ENCODE measurements at regions not wholly inside any gene's neighbourhood (a gene's known extent, or its start where the extent isn't known, plus 50 kb on each side); places are given as distances from the start of the nearest gene placed in this dataset.
"Not testable (repeated sequence)": the region's sequence is repeated elsewhere in the genome, so short reads cannot be mapped to it uniquely, and the experiment has no call there.

- no peak for DNase-seq (ENCODE audit: low spot score)
These were observed 1147.9 kb downstream of the UQCRFS1 start for GRCh38 chr19:28065026-28065425.

- no peak for DNase-seq (ENCODE audit: low spot score)
These were observed 1149.2 kb downstream of the UQCRFS1 start for GRCh38 chr19:28063702-28064101.

DNA sequence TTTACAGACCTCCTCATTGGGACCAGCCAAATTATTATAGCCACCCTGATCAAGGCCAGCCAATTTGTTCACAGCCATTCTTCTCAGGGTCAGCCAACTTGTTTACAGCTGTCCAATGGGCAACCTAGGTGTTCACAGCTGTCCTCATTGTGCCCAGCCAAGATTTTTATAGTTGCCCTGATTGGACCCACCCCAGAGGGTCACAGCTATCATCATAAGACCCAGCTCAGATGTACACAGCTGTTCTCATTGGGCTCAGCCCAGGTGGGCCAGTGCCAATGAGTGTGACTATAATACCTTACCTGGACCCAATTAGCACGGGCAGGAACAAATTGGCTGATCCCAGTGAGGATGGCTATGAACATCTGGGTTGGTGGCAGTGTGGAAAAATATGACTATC is 1151.8 kb downstream of the UQCRFS1 start:
- DNase-seq (ENCODE audit: low spot score): no peak

DNA sequence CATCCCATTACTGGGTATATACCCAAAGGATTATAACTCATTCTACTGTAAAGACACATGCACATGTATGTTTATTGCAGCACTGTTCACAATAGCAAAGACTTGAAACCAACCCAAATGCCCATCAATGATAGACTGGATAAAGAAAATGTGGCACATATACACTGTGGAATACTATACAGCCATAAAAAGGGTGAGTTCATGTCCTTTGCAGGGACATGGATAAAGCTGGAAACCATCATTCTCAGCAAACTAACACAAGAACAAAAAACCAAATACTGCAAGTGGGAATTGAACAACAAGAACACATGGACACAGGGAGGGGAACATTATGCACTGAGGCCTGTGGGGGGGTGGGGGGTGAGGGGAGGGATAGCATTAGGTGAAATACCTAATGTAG is 1155.9 kb downstream of the UQCRFS1 start:
- DNase-seq (ENCODE audit: low spot score): not testable (repeated sequence)

- DNase-seq (ENCODE audit: low spot score): no peak
These were observed 1161.9 kb downstream of the UQCRFS1 start for GRCh38 chr19:28051047-28051446.

DNA sequence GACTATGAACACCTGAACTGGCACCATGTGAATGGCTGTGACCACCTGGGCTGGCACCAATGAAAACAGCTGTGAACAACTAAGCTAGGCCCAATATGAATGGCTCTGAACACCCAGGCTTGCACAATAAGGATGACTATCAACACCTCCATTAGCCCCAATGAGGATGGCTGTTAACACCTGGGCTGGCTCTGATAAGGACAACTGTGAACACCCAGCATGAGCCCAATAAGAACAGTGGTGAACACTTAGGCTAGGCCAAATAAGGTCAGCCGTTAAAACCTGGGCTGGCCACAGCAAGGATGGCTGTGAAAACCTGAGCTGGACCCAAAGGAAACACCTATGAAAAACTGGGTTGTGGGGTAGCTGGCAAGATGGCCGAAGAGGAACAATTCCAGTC is 1163.1 kb downstream of the UQCRFS1 start:
- no peak for DNase-seq (ENCODE audit: low spot score)

GRCh38 chr19:28046932-28047331 is 1166.0 kb downstream of the UQCRFS1 start:
- DNase-seq (ENCODE audit: low spot score): no peak

GRCh38 chr19:28045621-28046020 is 1167.3 kb downstream of the UQCRFS1 start:
- no peak for DNase-seq (ENCODE audit: low spot score)

- DNase-seq (ENCODE audit: low spot score): no peak
These were observed 1168.5 kb downstream of the UQCRFS1 start for GRCh38 chr19:28044477-28044876.

DNA sequence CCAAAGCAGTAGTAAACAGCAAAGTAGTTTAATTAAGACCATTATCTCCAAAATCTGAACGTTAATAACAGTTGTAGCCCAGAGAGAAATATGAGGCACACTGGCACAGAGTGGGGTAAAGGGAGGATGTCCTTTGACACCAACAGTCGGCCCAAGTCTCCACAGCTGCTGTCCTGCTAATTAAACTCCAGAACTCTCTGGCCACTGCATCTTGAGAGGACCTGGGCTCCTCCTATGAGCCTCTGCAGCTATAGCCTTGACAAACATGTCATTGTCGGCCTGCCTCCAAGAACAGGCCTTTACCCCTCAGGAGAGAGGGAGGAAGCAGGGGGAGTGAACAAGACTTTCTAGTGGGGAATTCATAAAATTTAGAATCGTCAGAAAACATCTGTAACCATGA is 1170.4 kb downstream of the UQCRFS1 start:
- DNase-seq (ENCODE audit: low spot score): no peak

GRCh38 chr19:28039677-28040381 is 1173.1 kb downstream of the UQCRFS1 start:
- no peak for DNase-seq (ENCODE audit: low spot score)

- no peak for DNase-seq (ENCODE audit: low spot score)
These were observed 1175.8 kb downstream of the UQCRFS1 start for GRCh38 chr19:28037186-28037585.

DNA sequence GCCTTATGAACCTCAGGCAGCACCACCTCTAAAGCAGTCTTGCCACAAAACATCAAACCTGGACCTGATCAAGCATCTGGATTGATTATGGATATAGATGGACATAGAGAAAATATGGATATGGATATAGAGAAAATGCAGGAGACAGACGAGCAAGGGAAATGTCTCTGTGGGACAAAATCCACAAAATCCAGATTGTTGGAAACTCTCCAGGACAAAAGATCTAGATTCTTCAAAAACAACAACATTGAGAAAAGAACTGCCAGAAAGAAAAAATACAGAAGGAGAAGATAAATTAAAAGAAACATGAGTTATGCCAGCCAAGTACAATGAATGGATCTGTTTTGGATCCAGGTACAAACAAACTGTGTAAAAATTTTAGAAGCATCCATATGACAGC is 1176.5 kb downstream of the UQCRFS1 start:
- DNase-seq (ENCODE audit: low spot score): no peak

- no peak for DNase-seq (ENCODE audit: low spot score)
These were observed 1178.0 kb downstream of the UQCRFS1 start for GRCh38 chr19:28034936-28035335.

GRCh38 chr19:28028881-28029444 is 1184.0 kb downstream of the UQCRFS1 start:
- no peak for DNase-seq (ENCODE audit: low spot score)

DNA sequence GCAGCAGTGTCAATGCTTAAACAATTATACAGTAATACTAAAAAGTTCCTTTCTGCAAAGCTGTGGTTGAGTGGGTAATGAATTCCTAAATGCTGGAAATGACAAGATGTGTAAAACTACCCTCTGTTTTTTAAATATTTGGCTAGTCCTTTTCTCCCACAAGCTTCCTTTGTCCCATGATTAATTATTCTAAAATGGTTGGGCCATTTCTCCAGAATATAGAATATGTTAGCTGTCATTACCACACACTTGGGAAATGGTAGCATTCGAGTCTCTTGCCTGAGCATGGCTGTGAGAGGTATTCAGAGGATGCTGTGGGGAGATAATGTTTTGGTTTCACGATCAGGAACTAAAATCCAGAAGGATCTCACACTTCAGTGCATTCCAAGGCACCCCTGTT is 1185.8 kb downstream of the UQCRFS1 start:
- DNase-seq (ENCODE audit: low spot score): no peak

GRCh38 chr19:28026636-28027035 is 1186.3 kb downstream of the UQCRFS1 start:
- no peak for DNase-seq (ENCODE audit: low spot score)

GRCh38 chr19:28024920-28025319 is 1188.0 kb downstream of the UQCRFS1 start:
- no peak for DNase-seq (ENCODE audit: low spot score)

GRCh38 chr19:28023064-28023463 is 1189.9 kb downstream of the UQCRFS1 start:
- DNase-seq (ENCODE audit: low spot score): no peak

- DNase-seq (ENCODE audit: low spot score): no peak
These were observed 1190.4 kb downstream of the UQCRFS1 start for GRCh38 chr19:28022506-28022905.

GRCh38 chr19:28021259-28022185 is 1191.4 kb downstream of the UQCRFS1 start:
- no peak for DNase-seq (ENCODE audit: low spot score)

DNA sequence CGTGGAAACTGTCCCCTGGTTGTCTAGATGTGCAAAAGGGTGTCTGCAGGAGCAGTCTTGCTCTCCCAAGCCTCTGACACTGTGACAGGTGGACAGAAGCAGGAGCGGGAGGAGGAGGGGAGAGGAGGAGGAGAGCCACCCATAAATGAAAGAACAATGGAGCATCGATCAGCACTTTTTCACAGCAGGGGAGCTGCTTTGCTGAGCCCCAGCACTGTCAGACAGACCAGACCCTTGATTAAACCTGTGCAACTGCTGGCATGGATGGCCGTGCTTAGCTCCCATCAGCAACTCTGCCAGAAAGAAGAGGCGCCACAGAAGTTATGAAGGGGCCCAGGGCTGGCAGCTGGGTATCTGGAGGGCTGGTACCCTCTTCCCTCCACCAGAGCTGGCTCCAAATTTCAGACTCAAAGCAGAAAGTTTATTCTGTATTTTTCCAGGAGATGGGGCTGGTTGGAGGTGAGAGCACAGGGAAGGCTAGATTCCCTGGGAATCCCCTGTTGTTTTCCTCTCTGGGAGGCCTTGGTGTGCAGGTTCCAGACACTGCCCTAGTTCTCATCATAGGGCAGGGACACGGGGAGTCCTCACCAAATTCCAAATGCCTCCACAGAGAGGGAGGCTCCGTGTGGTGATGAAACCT is 1192.2 kb downstream of the UQCRFS1 start:
- DNase-seq (ENCODE audit: low spot score): no peak
